ENCODE measurements at regions not wholly inside any gene's neighbourhood (a gene's known extent, or its start where the extent isn't known, plus 50 kb on each side); places are given as distances from the start of the nearest gene placed in this dataset.

- TF ChIP-seq, protein P1, sequence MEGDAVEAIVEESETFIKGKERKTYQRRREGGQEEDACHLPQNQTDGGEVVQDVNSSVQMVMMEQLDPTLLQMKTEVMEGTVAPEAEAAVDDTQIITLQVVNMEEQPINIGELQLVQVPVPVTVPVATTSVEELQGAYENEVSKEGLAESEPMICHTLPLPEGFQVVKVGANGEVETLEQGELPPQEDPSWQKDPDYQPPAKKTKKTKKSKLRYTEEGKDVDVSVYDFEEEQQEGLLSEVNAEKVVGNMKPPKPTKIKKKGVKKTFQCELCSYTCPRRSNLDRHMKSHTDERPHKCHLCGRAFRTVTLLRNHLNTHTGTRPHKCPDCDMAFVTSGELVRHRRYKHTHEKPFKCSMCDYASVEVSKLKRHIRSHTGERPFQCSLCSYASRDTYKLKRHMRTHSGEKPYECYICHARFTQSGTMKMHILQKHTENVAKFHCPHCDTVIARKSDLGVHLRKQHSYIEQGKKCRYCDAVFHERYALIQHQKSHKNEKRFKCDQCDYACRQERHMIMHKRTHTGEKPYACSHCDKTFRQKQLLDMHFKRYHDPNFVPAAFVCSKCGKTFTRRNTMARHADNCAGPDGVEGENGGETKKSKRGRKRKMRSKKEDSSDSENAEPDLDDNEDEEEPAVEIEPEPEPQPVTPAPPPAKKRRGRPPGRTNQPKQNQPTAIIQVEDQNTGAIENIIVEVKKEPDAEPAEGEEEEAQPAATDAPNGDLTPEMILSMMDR (IDR thresholded peaks at IDR 0.05; ENCODE audit: insufficient read depth, low read length, poor library complexity, severe bottlenecking), result no peak
- no peak for TF ChIP-seq EZH2phosphoT487 (conservative IDR thresholded peaks at IDR 0.05; ENCODE audit: low read length)
Observed at GRCh38 chr10:107767185-107767584, 602.7 kb upstream of the SORCS1 start.
